NCI-H1092 treated with DMSO at 0.1 percent for 48 hours (cell line): ENCODE measurements at regions not wholly inside any gene's neighbourhood (a gene's known extent, or its start where the extent isn't known, plus 50 kb on each side); places are given as distances from the start of the nearest gene placed in this dataset.
"Not testable (repeated sequence)": the region's sequence is repeated elsewhere in the genome, so short reads cannot be mapped to it uniquely, and the experiment has no call there.

Experiments used
- DNase-seq: peaks from one replicate; lab custom pipeline; 2025; lab: John Stamatoyannopoulos, UW

DNA sequence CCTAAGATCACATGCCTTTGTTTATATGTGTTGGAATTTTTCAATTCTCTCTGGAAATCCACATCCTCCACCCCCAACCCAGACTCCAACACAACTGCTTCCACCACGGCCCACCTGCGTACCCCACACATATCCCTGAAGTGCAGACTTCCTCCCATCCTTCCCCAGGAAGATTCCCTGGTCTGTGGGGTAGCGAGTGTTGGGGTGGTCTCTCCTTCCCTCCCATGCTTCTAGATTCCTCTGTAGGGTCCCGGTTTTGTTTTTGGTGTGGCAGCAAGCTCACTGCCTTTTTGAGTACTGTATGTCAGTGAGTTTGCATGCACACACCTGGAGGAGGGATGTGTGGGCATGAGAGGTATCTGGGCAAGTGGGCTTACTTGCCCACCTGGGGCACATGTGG, 127.6 kb downstream of the MRPL14 start:
- DNase-seq = no peak

DNA sequence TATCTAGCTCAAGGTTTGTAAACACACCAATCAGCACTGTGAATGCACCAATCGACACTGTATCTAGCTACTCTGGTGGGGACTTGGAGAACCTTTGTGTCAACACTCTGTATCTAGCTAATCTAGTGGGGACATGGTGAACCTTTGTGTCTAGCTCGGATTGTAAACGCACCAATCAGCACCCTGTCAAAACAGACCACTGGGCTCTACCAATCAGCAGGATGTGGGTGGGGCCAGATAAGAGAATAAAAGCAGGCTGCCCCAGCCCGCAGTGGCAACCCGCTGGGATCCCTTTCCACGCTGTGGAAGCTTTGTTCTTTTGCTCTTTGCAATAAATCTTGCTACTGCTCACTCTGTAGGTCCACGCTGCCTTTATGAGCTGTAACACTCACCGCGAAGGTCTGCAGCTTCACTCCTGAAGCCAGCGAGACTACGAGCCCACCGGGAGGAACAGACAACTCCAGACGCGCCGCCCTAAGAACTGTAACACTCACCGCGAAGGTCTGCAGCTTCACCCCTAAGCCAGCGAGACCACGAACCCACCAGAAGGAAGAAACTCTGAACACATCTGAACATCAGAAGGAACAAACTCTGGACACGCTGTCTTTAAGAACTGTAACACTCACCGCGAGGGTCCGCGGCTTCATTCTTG, 128.5 kb downstream of the MRPL14 start:
- DNase-seq = not testable (repeated sequence)

DNA sequence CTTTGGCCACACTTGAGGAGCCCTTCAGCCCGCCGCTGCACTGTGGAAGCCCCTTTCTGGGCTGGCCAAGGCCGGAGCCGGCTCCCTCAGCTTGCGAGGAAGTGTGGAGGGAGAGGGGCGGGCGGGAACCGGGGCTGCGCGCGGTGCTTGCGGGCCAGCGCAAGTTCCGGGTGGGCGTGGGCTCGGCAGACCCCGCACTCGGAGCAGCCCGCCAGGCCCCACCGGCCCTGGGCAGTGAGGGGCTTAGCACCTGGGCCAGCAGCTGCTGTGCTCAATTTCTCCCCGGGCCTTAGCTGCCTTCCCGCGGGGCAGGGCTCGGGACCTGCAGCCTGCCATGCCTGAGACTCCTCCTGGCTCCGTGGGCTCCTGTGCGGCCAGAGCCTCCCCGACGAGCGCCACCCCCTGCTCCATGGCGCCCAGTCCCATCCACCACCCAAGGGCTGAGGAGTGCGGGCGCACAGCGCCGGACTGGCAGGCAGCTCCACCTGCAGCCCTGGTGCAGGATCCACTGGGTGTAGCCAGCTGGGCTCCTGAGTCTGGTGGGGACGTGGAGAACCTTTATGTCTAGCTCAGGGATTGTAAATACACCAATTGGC, 129.2 kb downstream of the MRPL14 start:
- DNase-seq = not testable (repeated sequence)

DNA sequence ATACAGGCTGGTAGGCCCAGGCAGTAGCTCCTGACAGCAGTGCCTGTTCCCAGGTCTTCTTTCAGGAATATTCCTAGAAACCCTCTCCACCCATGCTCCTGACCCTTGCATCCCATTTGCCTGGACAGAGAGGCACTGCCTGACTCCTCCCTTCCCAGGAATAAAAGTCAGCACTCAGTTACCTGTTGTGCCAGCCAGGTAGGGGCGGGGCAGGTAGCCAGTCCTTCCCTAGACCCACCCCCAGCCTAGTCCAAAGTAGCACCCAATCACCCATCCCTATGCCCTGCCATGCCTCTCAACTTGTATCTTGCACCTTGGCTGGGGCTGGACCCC, 129.9 kb downstream of the MRPL14 start:
- no peak for DNase-seq

DNA sequence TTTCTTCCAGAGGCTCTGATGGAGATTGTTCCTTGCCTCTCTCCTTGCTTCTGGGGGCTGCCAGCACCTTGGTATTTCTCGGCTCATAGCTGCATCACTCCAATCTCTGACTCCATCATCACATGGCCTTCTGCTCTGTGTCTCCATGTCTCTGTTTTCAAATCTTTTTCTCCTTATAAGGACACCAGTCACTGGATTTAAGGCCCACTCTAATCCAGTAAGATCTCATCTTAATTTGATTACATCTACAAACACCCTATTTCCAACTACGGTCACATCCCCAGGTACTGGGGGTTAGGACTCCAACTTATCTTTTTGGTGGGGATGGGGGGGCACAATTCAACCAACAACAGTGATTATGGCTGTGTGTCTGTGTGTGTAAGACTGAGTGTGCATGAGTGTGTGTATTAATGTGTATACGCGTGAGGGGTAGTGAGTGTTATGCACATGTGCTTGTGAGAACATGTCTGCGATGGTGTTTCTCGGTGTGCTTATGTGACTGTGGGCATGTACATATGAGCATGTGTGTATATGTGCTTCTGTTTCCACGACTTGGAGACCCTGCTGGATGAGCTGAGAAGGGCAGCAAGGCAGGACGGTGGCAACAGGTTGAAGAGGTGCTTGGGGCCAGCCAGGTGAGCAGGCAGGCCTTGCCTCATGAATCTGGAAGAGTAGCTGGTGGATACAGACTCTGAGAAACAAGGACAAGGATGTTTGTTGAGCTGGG, 130.5 kb downstream of the MRPL14 start:
- DNase-seq = no peak

DNA sequence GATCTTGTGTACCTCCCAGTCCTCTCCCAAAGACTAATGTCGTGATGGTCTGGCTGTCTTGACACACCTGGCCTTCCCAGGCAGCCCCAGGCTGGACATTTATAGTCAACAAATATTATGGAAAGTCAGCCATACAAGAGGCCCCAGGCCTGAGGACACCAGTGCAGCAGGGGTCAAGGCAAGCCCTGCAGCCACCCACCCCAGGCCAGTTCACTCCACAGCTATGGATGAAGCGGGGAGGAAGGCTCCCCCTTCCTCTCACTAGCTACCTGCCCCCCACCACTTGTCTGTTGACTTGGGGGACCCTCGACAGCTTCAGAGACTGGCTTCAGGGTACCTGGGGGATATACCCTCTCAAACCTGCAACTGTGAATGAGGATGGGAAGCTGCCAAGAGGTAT, 132.1 kb downstream of the MRPL14 start:
- no peak for DNase-seq

DNA sequence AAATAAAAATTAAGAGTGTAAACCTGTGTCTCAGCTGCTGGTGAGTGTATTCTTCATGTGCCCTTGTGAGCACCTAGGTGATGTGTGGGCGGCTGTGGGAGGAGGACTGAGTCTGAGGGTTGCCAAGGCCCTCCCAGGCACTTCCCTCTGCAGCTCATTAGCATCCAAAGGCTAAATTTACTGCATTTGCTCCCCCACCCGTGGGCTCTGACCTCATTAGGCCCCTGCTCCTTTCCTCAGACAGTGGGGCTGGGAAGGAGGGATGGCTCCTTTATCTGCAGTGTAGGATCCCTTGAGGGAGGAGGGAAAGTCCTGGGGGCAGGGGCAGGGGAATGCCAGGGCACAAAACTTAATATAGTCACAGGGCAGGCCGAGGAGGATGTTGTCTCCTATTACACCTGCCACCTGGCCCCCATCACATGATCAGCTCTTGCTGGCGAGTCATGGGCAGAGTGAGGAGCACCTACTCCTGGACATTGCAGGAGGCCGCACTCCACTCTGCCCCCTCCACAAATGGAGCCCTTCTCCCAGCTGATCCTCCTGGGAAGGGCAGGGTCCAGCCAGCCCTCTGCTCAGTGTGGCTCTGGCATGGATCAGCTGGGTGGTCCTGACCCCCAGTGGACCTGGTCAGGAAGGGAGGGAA, 133.2 kb downstream of the MRPL14 start:
- DNase-seq = no peak

DNA sequence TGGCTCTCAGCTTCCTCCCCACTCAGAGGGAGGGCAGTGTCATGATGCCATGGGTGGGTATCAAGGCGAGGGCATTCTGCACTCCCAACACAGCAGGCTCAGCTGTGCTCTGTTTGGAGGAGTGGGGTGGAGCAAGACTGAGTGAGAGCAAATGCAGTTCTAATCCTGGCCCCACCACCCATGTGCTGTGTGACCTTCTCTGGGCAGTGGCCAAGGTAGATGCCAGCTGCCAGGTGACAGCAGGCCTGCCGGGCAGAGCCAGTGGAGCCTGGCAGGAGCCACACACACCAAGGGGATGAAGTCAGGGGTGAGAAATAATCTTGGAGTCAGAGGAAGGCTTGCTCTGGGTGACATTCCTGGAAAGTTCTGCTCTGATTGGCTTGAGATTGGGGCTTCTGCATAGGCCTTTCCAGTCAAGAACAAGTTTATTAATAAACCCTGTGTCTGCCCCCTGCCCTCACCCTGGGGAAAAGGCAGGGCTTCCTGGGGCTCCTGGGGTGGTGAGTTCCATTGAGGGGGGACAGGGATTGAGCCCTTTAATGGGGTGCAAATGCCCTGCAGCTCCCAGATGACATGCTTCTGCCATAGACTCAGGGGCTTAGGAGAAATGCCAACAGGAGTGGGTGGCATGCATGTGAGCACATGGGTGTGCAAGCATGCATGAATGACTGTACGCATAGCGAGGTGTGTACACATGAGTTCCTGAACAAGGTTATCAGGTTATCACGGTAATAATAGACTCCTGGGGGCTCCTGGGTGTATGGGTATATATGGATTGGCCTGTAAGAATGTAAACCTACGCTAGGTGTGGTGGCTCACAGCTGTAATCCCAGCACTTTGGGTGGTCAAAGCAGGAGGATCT, 134.2 kb downstream of the MRPL14 start:
- no peak for DNase-seq

DNA sequence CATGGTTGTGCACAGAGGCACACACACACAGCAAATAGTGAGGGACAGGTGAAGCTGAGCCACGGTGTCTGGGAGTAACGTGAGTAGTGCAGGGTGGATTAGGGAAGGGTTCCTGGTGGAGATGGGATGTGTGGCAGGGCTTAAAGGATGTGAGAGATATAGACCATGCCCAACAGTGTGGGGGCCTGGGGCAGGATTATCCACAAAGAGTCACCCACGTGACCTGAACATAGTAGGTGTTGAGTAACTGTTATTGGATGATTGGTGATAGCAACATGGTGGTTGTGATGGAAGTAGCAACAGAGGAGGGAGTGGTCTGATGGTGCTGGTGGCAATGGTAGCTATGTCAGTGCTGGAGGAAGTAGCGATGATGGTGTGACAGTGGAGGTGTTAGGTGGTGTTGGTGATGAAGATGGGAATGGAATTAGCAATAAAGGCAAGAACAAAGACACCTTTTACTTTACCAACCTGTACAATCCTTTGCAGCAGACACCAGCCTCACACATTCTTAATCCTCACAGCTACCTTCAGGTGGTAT, 135.1 kb downstream of the MRPL14 start:
- DNase-seq = no peak

DNA sequence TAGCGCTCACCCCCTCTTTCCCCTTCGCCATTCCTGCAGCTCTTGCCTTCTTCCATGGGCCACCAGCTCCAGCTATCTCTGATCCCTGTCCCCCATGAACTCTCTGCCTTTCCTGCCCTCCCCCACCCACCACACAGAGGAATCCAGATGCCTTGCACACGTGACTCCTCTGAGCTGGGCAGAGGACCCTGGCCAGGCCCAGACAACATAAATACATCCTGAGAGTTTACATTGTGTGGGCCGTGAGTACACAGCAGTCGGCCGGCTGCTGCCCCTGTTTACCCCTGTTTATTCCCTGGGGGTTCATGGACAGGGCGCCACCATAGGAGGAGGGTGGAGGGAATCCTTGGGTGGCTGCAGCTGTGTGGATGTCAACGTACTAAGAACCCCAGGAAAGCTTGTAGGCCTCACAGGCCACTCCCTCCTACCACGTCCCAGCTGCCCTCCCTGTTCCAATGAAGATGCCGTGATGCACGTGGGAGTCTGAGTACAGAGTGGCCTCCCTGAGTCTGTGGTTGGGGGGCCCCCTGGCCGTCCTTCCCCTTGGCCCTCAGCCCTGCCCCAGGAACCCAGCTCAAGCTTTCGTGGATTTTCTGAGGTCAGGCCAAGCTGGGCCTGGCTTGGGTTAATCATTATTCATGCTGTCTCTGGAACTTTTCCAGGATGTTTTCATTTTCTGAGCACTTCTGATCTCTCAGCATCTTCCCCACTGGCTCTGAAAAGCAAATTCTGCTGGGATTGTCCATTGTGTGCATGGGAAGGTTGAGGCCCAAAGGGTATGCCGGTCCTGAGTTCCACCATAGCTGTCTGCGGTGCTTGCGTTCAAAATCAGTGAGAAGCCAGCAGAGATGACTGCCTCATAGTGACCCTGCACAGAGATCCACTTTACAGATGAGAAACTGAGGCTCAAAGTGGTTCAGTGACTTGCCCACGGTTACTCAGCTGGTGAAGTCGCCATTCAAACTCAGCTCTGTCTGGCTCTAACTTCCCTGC, 136.3 kb downstream of the MRPL14 start:
- peak; percentile 52 for DNase-seq

DNA sequence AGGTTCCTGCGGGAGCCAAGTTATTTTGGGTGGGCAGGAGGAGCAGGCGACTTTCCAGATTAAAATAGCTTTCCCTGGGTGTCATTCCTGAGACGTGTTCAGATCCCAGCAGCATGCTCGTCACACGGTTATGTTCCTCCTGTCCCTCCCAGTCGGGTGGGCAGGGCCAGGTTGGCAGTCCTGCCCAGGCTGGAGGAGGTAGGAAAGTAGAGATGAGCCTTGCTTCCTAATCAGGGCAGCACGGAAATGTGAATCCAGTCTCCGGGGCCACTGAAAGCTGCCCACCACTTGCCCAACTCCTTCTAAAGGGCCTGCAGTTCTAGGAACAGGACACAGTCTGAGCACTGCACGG, 137.0 kb downstream of the MRPL14 start:
- DNase-seq = no peak

DNA sequence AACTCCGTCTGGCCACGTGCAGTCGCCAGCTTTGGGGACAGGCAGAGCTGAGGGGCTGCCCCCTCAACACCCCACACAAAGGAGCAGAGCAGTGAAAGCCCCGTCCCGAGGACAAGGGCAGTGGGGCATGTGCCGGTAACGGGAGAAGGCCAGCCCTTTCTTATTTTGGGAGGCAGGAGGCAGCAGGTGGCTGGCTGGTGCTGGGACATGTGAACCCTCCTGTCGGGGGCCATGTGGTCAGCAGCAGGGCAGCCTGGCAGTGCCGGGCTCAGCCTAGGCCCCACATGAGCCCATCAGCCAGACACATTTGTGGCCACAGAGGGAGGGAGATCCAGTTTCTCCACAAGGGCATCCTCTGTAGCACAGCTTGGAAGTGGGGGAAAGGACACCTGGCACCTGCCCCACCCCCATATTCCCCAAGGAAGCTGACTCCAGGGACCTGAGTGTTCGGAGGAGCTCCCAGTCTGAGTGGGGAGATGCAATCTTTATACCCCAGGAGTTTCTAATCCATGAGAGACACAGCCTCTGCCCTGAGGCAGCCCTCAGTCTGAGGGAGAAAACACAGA, 137.6 kb downstream of the MRPL14 start:
- no peak for DNase-seq

DNA sequence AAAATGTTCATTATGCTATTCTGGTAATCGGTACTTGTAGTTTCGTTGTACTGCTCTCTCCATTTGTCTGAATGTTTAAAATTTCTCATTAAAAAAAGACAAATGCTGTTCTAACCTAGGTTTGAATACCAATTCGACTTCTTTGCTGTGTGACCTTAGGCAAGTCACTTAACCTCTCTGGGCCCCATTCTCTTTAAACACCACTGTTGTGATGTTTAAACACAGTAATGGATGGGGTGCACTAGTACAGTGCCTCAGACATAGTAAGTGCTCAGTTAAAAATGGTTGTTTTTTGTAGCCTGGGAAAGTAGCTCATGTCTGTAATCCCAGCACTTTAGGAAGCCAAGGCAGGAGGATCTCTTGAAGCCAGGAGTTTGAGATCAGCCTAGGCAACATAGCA, 138.5 kb downstream of the MRPL14 start:
- no peak for DNase-seq

DNA sequence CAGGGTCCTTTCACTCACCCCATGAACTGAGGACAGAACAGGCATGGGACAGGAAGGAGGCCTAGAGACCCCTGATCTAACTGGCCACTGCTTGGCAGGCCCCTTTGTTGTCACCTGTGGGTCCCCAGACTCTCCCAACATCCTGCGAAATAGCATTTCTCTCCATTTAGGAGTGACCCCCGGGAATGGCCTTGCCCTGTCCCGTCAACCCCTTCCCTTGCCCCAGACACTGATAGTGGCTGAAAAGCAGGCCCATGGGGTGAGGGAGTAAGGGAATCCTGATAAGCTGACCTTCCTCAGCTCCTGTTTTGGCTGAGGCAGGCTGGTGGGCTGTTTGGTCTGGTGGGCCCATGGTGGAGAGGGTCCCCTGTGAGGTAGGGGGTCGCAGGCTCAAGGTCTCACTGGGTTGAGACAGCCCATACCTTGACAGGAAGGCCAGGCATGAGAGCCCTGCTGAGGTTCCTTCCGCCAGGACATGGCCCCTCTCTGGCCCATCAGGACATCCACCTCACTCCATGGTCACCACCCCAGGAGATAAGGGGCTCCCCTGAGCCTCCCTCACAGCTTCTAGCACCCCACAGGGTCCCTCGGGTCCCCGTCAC, 139.3 kb downstream of the MRPL14 start:
- no peak for DNase-seq

DNA sequence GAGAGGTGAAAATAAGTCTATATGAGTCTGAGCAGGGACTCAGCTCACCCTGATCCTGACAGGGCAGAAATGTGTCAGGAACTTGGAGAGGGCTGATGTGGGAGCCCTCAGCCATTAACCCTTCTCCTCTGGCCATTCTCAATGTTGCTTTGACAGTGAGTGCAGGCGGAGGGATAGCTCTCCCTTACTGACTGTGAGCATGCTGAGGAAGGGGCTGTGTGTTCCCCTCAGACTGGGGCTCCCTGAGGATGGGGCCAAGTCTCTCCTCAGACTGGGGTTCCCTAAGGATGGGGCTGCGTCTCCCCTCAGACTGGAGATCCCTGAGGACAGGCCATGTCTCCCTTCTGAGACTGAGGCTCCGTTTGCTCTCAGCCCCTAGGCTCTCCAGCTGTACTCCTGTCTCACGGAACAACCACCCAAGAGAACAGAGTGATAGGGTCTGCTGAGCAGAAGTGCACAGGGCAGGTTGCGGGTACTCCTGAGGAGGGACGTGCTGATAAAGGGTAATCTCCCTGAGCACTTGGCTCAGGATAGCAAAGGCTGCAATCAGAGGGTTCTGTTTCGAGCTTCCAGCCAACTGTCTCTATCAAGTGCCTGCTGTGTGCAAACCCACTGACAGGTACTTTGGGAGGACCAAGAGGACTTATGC, 141.0 kb downstream of the MRPL14 start:
- peak; percentile 43 for DNase-seq

DNA sequence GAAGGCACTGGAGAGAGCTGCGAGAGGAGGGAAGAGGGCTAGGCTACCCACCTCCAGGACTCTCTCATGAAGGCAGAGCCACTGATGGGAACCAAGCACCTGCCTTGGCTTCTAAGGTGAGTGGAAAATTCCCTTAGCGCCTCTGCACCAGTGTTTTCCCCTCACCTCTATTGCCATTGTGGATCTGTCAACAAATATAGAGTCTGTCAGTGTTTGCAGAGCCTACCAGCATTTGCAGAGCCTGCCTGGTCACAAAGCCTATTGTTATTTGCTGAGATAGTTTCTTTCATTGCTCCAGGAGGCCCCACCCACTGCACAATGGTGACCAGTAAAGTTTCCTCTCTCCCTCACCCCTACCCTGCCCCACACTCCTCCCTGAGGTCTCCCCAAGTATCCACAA, 141.9 kb downstream of the MRPL14 start:
- no peak for DNase-seq

DNA sequence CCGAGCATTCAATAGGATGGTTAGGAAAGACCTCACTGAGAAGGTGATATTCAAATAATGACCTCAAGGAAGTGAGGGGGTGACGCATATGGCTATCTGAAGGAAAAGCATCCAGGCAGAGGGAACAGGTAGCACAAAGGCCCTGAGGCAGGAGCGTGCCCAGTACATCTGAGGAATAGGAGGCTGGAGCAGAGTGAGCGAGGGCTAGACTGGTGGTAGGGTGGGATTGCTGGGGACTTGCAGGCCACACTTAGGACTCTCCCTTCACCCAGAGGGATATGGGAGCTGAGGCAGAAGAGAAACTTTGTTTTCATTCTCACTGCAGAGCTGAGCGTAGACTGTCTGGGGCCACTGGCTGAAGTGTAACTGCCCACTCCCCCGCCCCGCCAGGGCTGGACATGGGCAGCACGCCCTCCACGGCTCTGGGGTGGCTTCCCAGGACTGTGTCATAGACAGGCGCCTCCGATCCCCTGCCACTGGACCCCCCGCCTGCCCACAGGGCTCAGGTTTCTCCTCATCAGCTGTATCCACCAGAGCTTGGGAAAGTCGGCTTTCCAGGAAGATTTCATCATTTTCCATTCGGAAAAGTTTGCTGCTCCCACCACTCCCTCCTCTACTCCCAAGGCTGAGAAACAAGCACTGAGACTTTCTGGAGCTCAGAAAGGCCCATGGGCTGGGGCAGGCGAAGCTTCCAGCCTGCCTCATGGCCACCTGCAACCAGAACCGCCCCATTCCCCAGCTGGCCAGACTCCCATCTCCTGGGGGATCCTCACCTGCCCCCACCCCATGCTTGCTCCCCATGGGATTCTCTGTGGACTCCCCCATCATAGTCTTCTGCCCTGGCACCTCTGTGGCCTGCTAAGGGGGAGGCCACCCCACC, 142.6 kb downstream of the MRPL14 start:
- no peak for DNase-seq

DNA sequence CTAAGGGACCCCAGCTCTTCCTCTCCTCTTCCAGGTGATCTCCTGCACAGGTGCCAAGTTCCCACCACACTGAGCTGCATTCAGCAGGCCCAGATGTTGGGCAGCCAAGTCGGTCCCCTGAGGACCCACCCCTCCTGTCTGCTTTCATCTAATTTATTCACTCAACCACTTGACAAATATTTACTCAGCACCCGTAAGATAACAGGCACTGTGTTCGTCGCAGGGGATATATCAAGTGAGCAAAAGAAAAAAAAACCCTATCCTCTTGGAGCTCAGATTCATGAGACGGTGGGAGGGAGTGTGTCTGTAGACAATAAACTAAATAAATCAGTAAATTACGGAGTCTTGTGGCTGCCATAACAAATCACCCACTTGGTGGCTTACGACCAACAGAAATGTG, 143.6 kb downstream of the MRPL14 start:
- peak; percentile 88 for DNase-seq
